NCI-H345 (cell line): ENCODE measurements at regions not wholly inside any gene's neighbourhood (a gene's known extent, or its start where the extent isn't known, plus 50 kb on each side); places are given as distances from the start of the nearest gene placed in this dataset.
A peak's percentile ranks its signal among the peaks of the same experiment; 100 is the strongest.
"Not testable (repeated sequence)": the region's sequence is repeated elsewhere in the genome, so short reads cannot be mapped to it uniquely, and the experiment has no call there.

Experiments used
- DNase-seq: peaks from one replicate; lab custom pipeline; 2025; lab: John Stamatoyannopoulos, UW

- DNase-seq, result no peak
These were observed 72.6 kb downstream of the ISX start for GRCh38 chr22:35138521-35138920.

GRCh38 chr22:35140879-35141745 is 75.2 kb downstream of the ISX start:
- DNase-seq, result no peak

GRCh38 chr22:35148381-35148780 is 82.4 kb downstream of the ISX start:
- no peak for DNase-seq

- no peak for DNase-seq
These were observed 83.0 kb downstream of the ISX start for GRCh38 chr22:35148866-35149548.

GRCh38 chr22:35150183-35151107 is 84.5 kb downstream of the ISX start:
- peak; percentile 27 for DNase-seq

GRCh38 chr22:35152316-35152715 is 86.4 kb downstream of the ISX start:
- DNase-seq, result no peak

GRCh38 chr22:35154937-35155387 is 89.0 kb downstream of the ISX start:
- DNase-seq, result peak; percentile 41

GRCh38 chr22:35155403-35156025 is 89.6 kb downstream of the ISX start:
- DNase-seq, result no peak

GRCh38 chr22:35156945-35157344 is 91.0 kb downstream of the ISX start:
- no peak for DNase-seq

GRCh38 chr22:35158336-35158735 is 92.4 kb downstream of the ISX start:
- DNase-seq, result no peak

GRCh38 chr22:35159343-35159742 is 93.4 kb downstream of the ISX start:
- DNase-seq, result no peak

GRCh38 chr22:35160268-35160667 is 94.3 kb downstream of the ISX start:
- DNase-seq, result no peak

GRCh38 chr22:35165896-35166295 is 91.4 kb upstream of the HMGXB4 start:
- not testable (repeated sequence) for DNase-seq

GRCh38 chr22:35170716-35171697 is 86.3 kb upstream of the HMGXB4 start:
- DNase-seq, result peak; percentile 0

- peak; percentile 79 for DNase-seq
These were observed 84.9 kb upstream of the HMGXB4 start for GRCh38 chr22:35172442-35172841.

- no peak for DNase-seq
These were observed 83.6 kb upstream of the HMGXB4 start for GRCh38 chr22:35173655-35174054.

- DNase-seq, result no peak
These were observed 82.8 kb upstream of the HMGXB4 start for GRCh38 chr22:35174401-35175038.

GRCh38 chr22:35175392-35175791 is 81.9 kb upstream of the HMGXB4 start:
- no peak for DNase-seq

GRCh38 chr22:35177811-35178210 is 79.5 kb upstream of the HMGXB4 start:
- no peak for DNase-seq

GRCh38 chr22:35178446-35178845 is 78.8 kb upstream of the HMGXB4 start:
- DNase-seq, result no peak
